Ovary (tissue), 3 donors: ENCODE measurements at regions not wholly inside any gene's neighbourhood (a gene's known extent, or its start where the extent isn't known, plus 50 kb on each side); places are given as distances from the start of the nearest gene placed in this dataset.
"Not testable (repeated sequence)": the region's sequence is repeated elsewhere in the genome, so short reads cannot be mapped to it uniquely, and the experiment has no call there.

Experiments used
- POLR2A ChIP-seq: fragments of 450-650 bp; IDR thresholded peaks from one replicate; pipeline ENCODE4 v1.6.1; 2017; ENCODE audit warnings: antibody characterized with exemption, mild to moderate bottlenecking, moderate library complexity
- TF ChIP-seq, protein P1 (sequence below), 3 donors: fragments of 450-650 bp in 2 of 3; fragments of 200-600 bp in 1 of 3; IDR thresholded peaks; one replicate each; pipeline versions ENCODE4 v1.5.1 to v1.8.0; 2016 to 2022; ENCODE audit warnings: antibody characterized with exemption in 3 of 3, mild to moderate bottlenecking in 1 of 3
- donor health status: DM: no; HTN: no; CAD: no.

DNA sequence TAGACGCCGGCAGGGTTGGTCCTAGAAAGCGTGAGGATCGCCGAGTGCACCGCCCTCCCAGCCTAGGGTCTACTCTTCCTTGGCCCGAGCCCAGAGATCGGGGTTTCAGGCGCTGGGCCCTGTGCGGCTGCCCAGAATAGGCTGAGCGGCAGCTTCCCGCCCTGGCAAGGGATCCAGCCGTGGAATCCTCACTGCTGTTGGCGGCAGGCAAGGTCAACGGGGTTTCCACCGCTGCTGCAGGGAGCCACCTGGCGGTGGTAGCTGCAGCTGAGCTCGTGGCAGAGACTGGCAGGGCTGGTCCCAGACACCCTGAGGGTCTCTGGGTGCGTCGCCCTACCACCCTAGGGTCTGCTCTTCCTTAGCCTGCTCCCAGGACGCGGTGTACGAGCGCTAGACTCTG lies 583.1 kb downstream of the TUBA3C start:
- not testable (repeated sequence) for TF ChIP-seq POLR2A
- TF ChIP-seq, protein P1, sequence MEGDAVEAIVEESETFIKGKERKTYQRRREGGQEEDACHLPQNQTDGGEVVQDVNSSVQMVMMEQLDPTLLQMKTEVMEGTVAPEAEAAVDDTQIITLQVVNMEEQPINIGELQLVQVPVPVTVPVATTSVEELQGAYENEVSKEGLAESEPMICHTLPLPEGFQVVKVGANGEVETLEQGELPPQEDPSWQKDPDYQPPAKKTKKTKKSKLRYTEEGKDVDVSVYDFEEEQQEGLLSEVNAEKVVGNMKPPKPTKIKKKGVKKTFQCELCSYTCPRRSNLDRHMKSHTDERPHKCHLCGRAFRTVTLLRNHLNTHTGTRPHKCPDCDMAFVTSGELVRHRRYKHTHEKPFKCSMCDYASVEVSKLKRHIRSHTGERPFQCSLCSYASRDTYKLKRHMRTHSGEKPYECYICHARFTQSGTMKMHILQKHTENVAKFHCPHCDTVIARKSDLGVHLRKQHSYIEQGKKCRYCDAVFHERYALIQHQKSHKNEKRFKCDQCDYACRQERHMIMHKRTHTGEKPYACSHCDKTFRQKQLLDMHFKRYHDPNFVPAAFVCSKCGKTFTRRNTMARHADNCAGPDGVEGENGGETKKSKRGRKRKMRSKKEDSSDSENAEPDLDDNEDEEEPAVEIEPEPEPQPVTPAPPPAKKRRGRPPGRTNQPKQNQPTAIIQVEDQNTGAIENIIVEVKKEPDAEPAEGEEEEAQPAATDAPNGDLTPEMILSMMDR (IDR thresholded peaks at IDR 0.05) = not testable (repeated sequence)
